Fibroblast of lung (primary cell): ENCODE measurements at regions not wholly inside any gene's neighbourhood (a gene's known extent, or its start where the extent isn't known, plus 50 kb on each side); places are given as distances from the start of the nearest gene placed in this dataset.

Experiments used
- DNase-seq, 2 donors: peaks; one replicate each; pipeline versions ENCODE4 v3.0.0 to v3.0.0-alpha.2; 2010; ENCODE audit warnings: low read depth in 2 of 2
- H2AFZ ChIP-seq: 2 replicates; pipeline ENCODE4 v1.5.1; 2012; ENCODE audit warnings: low read length, control low read depth, inconsistent platforms
- H3K27ac ChIP-seq: 2 replicates; pipeline ENCODE4 v1.5.1; 2011; ENCODE audit warnings: low read length, control low read depth; ENCODE audit not compliant: insufficient read depth
- H3K27me3 ChIP-seq: 2 replicates; pipeline ENCODE4 v1.5.1; 2011; ENCODE audit warnings: mild to moderate bottlenecking, low read length; ENCODE audit not compliant: control insufficient read depth, insufficient read depth
- H3K36me3 ChIP-seq: 2 replicates; pipeline ENCODE4 v1.5.1; 2011; ENCODE audit warnings: low read length; ENCODE audit not compliant: control insufficient read depth, insufficient read depth
- H3K4me1 ChIP-seq: 2 replicates; pipeline ENCODE4 v1.5.1; 2011; ENCODE audit warnings: low read length; ENCODE audit not compliant: control insufficient read depth, insufficient read depth; ENCODE audit errors: extremely low read depth
- H3K4me2 ChIP-seq: 2 replicates; pipeline ENCODE4 v1.5.1; 2011; ENCODE audit warnings: low read length, control low read depth; ENCODE audit not compliant: insufficient read depth; ENCODE audit errors: extremely low read depth
- H3K4me3 ChIP-seq, 4 experiments: fragments of 200-600 bp in 1 of 4; sonication (generic) in 1 of 4; replicated peaks in 1 of 4; 2 replicates each; pipeline ENCODE4 v1.5.1; 2011 to 2016; ENCODE audit warnings: low read length in 4 of 4, low read depth in 3 of 4, mild to moderate bottlenecking in 3 of 4, control low read depth in 2 of 4, inconsistent platforms in 1 of 4, mixed read lengths in 1 of 4; ENCODE audit not compliant: insufficient read depth in 1 of 4; ENCODE audit errors: control extremely low read depth in 1 of 4
- H3K79me2 ChIP-seq: 2 replicates; pipeline ENCODE4 v1.5.1; 2012; ENCODE audit warnings: mild to moderate bottlenecking, low read length, inconsistent platforms; ENCODE audit not compliant: control insufficient read depth, insufficient read depth
- H3K9ac ChIP-seq: 2 replicates; pipeline ENCODE4 v1.5.1; 2011; ENCODE audit warnings: mild to moderate bottlenecking, low read length, control low read depth; ENCODE audit not compliant: insufficient read depth
- H3K9me3 ChIP-seq: 2 replicates; pipeline ENCODE4 v1.5.1; 2012; ENCODE audit warnings: low read depth, low read length; ENCODE audit not compliant: control insufficient read depth, insufficient read depth
- H4K20me1 ChIP-seq: 2 replicates; pipeline ENCODE4 v1.5.1; 2011; ENCODE audit warnings: low read length; ENCODE audit not compliant: control insufficient read depth, insufficient read depth; ENCODE audit errors: extremely low read depth
- EZH2 ChIP-seq: IDR thresholded peaks from 2 replicates; pipeline ENCODE4 v1.5.1; 2012; ENCODE audit warnings: low read length, control low read depth, mild to moderate bottlenecking; ENCODE audit errors: missing control alignments
- TF ChIP-seq, protein P1 (sequence below), 2 donors: IDR thresholded peaks in 1 of 2; conservative IDR thresholded peaks in 1 of 2; 1 replicate in 1 of 2; 2 replicates in 1 of 2; pipeline ENCODE4 v1.5.1; 2011 to 2012; ENCODE audit warnings: low read length in 2 of 2, control low read depth in 1 of 2, inconsistent platforms in 1 of 2, low read depth in 1 of 2, mild to moderate bottlenecking in 1 of 2

DNA sequence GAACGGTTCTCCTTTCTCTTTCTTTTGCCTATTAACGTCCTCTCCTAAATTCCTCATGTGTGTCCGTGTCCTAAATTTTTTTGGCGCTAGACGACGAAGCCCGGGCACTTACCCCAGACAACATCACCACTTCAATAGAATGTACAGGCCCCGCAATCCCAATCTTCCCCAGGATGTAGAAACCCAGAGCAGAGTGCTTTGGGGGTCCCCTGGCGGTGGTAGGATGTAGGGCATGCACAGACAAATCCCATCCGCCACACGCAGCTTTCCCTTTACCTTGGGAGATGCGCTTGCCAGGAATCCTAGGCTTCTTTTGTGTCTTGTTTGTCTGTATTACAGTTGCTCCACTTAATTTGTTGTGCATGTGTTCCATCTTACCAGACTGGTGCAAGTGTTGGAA lies 417.3 kb upstream of the ARID1B start:
- no peaks in the 10 kb centered on the region for H3K9me3 ChIP-seq
- H3K27ac ChIP-seq: no peak overlapping the region
- H3K79me2 ChIP-seq: no peaks in the 10 kb centered on the region
- no peak for DNase-seq
- H3K4me1 ChIP-seq: no peaks in the 10 kb centered on the region
- TF ChIP-seq EZH2: no peak
- TF ChIP-seq, protein P1, sequence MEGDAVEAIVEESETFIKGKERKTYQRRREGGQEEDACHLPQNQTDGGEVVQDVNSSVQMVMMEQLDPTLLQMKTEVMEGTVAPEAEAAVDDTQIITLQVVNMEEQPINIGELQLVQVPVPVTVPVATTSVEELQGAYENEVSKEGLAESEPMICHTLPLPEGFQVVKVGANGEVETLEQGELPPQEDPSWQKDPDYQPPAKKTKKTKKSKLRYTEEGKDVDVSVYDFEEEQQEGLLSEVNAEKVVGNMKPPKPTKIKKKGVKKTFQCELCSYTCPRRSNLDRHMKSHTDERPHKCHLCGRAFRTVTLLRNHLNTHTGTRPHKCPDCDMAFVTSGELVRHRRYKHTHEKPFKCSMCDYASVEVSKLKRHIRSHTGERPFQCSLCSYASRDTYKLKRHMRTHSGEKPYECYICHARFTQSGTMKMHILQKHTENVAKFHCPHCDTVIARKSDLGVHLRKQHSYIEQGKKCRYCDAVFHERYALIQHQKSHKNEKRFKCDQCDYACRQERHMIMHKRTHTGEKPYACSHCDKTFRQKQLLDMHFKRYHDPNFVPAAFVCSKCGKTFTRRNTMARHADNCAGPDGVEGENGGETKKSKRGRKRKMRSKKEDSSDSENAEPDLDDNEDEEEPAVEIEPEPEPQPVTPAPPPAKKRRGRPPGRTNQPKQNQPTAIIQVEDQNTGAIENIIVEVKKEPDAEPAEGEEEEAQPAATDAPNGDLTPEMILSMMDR (conservative IDR thresholded peaks at IDR 0.05 in 1 of 2, IDR thresholded peaks at IDR 0.05 in 1 of 2; ENCODE audit: low read depth in 1 of 2, low read length in 2 of 2): no peak
- no peaks in the 10 kb centered on the region for H3K27me3 ChIP-seq
- H3K4me3 ChIP-seq: no peak overlapping the region
- H4K20me1 ChIP-seq: no peaks in the 10 kb centered on the region
- H3K9ac ChIP-seq: no peak overlapping the region
- no peak overlapping the region for H2AFZ ChIP-seq
- no peaks in the 10 kb centered on the region for H3K36me3 ChIP-seq
- no peak overlapping the region for H3K4me2 ChIP-seq

DNA sequence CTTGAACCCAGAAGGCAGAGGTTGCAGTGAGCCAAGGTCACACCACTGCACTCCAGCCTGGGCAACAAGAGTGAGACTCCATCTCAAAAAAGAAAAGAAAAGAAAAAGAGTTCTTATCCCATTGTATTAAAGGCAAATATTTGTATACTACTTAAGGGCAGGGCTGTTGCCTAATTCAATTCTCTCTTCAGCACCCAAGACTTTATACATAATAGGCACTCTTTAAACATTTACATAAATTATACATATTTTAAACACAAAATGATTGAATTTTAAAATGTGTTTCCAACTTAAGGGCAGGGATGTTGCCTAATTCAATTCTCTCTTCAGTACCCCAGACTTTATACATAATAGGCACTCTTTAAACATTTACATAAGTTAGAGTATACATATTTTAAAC lies 424.3 kb upstream of the ARID1B start:
- Histone ChIP-seq H3K9ac (no peak overlapping the region), H3K4me2 (no peak overlapping the region), H3K4me3 (no peak overlapping the region), H3K36me3 (no peaks in the 10 kb centered on the region), H4K20me1 (no peaks in the 10 kb centered on the region), H3K27ac (no peak overlapping the region), H2AFZ (no peak overlapping the region), H3K27me3 (no peaks in the 10 kb centered on the region), H3K9me3 (no peaks in the 10 kb centered on the region), H3K79me2 (no peaks in the 10 kb centered on the region), H3K4me1 (no peaks in the 10 kb centered on the region)
- no peak for DNase-seq
- no peak for TF ChIP-seq EZH2
- TF ChIP-seq, protein P1 (conservative IDR thresholded peaks at IDR 0.05 in 1 of 2, IDR thresholded peaks at IDR 0.05 in 1 of 2; ENCODE audit: low read depth in 1 of 2, low read length in 2 of 2): no peak

DNA sequence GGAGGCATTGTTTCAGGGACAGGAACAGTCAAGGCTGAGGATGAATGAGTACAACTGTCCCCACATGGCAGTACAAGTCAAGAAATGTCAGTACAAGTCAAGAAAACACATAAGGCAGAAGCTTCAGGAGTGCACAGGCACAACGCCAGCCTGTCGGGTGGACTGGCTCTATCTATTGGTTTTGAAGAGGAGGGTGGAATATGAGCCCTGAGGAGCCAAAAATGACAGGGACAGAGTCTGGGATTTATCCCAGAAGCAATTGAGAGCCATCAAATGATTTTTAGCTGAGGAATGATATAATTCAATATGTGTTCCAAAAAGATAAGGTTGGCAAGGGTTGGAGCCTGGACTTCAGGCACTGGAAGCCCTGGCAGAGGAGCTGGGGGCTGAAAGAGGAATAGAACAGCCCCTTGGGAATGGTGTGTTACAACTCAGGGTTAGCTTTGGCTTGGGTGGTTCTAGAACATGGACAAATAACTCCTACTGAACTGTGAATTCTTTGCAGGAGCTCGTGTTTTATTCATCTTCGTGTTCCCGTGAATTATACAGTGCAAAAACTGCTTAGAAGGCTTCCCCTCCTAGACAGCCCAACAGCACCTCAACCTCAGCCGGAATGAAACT lies 425.7 kb upstream of the ARID1B start:
- H3K9ac ChIP-seq: no peak overlapping the region
- H4K20me1 ChIP-seq: no peaks in the 10 kb centered on the region
- no peak overlapping the region for H3K4me3 ChIP-seq
- DNase-seq: no peak
- H2AFZ ChIP-seq: no peak overlapping the region
- H3K9me3 ChIP-seq: no peaks in the 10 kb centered on the region
- no peaks in the 10 kb centered on the region for H3K79me2 ChIP-seq
- no peak overlapping the region for H3K4me2 ChIP-seq
- no peaks in the 10 kb centered on the region for H3K4me1 ChIP-seq
- H3K36me3 ChIP-seq: no peaks in the 10 kb centered on the region
- no peak for TF ChIP-seq EZH2
- TF ChIP-seq, protein P1 (conservative IDR thresholded peaks at IDR 0.05 in 1 of 2, IDR thresholded peaks at IDR 0.05 in 1 of 2; ENCODE audit: low read depth in 1 of 2, low read length in 2 of 2): no peak
- H3K27me3 ChIP-seq: no peaks in the 10 kb centered on the region
- H3K27ac ChIP-seq: no peak overlapping the region
